ENCODE measurements at regions not wholly inside any gene's neighbourhood (a gene's known extent, or its start where the extent isn't known, plus 50 kb on each side); places are given as distances from the start of the nearest gene placed in this dataset.
A peak's percentile ranks its signal among the peaks of the same experiment; 100 is the strongest.

DNA sequence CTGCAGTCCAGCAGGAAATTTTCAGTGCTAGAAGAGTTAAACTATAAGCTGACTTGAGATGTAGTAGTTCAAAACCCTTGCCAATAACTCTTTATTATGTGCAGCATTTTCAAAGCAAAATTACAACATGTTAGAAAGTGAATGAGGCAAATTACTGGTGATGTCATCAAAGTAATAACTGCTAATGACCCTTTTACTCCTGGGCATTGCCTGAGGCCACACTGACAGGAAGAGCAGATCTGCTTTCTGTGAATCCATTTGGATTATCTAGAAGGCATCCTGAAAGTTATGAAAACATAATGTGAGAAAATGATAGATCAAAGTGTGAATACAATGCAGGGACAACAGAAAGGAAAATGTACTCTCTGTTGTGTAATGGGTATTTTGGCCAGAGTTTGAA lies 139.6 kb upstream of the TRIB2 start:
- DNase-seq: no peak

- no peak for DNase-seq
These were observed 139.0 kb upstream of the TRIB2 start for GRCh38 chr2:12577567-12578253.

- DNase-seq: no peak
These were observed 137.7 kb upstream of the TRIB2 start for GRCh38 chr2:12579018-12579417.

- DNase-seq: no peak
These were observed 132.4 kb upstream of the TRIB2 start for GRCh38 chr2:12584338-12584737.

- DNase-seq: no peak
These were observed 131.0 kb upstream of the TRIB2 start for GRCh38 chr2:12585784-12586183.

DNA sequence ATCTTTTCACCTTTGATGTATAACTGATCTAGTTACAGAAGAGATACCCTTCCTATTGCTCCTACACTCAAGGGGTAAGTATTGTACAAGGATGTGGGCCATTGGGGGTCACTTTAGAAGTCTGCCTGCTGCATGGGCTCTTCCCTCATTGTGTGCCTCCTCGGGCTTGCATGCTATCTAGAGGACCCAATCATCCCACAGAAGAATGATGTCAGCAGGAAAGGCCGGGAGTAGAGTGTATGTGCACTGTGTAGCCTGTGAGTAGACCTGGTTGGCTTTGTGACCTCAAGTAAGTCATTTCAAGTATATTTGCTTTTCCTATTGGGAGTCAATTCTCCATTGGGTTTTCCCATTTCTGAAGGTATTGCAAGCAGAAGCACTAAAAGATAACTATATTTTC lies 129.5 kb upstream of the TRIB2 start:
- DNase-seq: no peak

DNA sequence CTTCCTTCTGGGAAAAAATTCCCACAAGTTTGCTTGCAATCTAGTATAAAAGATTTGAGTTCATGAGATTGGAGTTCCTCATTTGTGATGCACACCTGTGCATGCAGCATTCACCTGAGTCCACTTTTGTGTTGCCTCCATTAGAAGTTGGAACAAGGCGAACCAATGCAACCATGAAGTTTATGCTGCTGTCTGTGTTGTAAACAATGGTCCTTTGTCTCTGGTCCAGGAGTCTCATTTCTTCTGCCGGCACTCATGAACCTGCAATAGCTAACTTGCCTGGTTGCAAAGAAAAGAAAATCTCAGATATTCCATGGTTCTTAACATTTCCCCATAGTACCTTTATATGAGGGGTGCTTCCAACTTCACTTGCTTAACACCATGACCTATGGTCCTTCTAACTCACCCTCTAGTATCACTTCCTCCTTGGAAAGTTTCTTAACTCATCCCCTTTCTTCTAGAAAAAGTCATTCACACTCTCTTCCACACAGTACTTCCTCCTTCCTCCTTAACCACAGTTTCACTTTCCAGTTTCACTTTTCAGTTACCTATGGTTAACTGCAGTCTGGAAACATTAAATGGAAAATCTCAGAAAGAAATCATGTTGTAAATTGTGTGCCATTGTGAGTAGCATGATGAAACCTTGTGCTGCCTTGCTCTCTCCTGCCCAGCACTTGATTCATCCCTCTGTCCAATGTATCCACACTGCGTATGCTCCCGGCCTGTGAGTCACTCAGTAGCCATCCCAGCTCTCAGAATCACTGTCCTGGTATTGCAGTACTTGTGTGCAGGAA lies 128.8 kb upstream of the TRIB2 start:
- DNase-seq: peak; percentile 21

DNA sequence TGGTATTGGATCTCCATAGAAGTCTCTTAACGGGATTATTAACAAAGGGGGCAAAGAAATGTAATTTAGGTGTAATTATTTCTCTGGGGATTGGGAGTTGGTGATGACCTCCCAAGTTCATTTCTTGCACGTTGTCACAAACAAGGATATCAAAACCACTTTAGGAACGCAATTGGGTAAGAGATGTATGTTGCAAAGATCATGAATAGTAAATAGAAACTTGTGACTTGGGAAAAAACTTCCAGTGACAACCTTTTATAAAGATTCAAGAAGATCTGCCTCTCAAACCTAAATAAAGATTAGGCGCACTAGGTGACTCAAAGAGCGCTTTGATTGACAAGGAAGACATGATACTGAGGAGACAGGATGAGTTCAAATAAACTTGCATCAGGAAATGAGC lies 127.8 kb upstream of the TRIB2 start:
- DNase-seq: no peak

- DNase-seq: no peak
These were observed 126.9 kb upstream of the TRIB2 start for GRCh38 chr2:12589802-12590320.

DNA sequence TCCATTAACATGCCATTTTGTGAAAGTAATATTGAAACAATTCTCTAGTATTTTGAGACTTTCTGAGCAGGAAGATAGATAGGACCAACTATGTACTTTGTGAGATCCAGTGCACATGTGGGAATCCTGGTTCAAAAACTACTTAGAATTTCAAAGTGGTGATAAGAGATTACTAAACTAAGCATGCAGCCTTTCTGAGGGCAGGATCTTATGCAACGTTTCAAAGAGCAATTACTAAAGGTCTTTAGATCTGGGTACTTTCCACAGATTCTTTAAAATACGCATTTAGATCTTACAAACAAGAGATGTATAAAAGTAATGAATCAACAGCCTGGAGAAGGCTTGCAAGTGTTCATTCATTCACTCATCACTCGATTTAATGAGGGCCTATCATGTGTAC lies 124.4 kb upstream of the TRIB2 start:
- no peak for DNase-seq

DNA sequence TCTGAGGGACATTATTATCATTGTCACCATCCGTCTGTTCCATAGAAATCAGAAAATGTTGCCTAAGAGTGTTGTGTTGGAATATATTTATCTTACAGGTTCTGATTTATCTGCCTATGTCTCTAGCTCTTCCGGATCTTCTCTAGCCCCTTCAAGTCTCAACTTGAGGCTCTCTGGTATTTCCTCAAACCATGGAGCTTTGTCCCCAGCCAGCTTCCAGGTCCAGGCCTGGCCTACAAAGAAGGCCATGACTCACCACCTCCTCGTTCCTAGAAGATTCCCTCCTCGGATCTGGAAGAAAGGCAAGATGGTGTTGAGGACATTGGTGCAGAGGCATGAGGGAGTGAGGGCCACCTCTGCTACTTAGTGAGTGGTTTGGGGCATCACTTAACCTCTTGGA lies 122.1 kb upstream of the TRIB2 start:
- no peak for DNase-seq

DNA sequence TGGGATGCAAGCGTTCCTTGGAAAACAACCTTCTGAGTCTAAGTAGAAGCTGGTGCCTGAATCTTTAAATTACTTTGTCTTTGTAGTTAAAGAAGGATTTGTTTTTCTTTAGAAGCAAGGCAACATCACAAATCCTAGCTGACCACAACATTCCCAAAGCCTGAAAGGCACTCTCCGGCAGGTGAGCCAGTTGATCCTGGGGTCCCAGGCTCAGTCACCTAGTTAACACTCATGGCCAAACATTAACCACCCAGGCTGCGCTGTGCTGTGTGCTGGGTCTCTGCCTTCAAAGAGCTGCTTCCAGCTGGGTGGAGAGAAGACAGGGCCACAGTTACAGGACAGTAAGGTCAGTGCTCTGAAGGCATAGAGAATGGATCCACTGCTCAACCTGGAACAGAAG lies 120.0 kb upstream of the TRIB2 start:
- no peak for DNase-seq

- no peak for DNase-seq
These were observed 119.1 kb upstream of the TRIB2 start for GRCh38 chr2:12597610-12598009.

DNA sequence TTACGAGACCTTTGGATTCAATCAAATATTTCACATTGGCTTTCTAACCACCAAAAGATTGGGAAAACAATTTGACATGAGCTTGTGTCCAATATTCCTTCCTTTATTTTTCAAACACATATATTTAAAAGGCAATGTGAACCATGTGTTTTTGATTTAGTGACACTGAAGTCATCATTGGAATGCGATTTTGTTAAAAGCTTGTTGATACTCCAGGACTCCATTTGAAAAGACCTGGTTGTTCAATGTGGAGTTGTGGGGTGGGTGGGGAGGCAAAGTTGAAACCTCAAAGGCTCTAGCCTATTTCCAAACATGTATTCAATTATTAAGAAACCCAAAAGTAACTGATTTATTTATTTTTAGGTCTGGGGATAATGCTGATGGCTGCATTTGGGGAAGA lies 114.1 kb upstream of the TRIB2 start:
- no peak for DNase-seq

- no peak for DNase-seq
These were observed 112.9 kb upstream of the TRIB2 start for GRCh38 chr2:12603781-12604295.

GRCh38 chr2:12604341-12604740 lies 112.4 kb upstream of the TRIB2 start:
- DNase-seq: no peak

DNA sequence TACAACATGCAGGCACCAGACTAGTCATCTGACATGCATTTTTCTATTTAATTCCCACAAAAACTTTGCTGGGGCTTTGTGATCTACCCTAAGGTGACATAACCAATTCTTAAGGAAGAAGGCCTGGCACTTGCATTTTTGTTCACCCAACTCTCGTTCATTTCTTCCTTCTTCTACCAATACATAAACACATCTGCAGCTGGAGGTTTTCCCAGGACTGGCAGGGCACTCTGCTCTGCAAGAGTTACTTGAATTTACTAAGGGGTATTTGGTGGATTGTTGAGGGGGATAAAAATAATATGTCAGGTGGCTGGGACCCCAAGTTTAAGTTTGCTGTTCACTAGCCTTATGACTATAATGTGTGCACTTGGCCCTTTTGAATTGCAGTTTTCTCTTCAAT lies 111.4 kb upstream of the TRIB2 start:
- no peak for DNase-seq

GRCh38 chr2:12605936-12606335 lies 110.8 kb upstream of the TRIB2 start:
- no peak for DNase-seq

DNA sequence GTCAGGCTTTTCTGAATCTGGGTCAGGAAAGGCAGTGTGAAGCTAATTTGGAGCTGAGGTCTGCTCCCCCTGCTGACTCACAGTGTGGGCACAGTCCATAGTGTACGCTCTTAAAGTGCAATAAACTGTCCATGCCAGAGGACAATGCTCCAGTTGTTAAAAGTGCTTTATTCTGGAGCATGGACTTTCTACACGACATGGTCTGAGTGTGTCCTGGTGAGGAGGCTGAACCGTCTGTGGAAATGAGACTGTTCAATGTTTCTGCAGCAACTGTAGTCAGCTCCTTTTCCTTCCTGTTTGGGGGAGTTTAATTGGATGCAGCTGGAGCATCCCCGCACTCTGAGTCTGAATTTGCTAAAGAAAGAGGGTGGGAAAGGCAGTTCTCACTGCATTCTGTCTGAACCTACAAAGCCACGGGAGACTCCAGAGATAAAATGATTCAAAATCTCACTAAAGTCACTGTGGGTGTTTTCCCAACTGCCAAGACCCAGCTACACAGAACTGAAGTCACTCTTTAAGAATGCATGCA lies 110.2 kb upstream of the TRIB2 start:
- peak; percentile 27 for DNase-seq

- peak; percentile 17 for DNase-seq
These were observed 108.8 kb upstream of the TRIB2 start for GRCh38 chr2:12607971-12608370.

- no peak for DNase-seq
These were observed 106.4 kb upstream of the TRIB2 start for GRCh38 chr2:12610314-12610713.

DNA sequence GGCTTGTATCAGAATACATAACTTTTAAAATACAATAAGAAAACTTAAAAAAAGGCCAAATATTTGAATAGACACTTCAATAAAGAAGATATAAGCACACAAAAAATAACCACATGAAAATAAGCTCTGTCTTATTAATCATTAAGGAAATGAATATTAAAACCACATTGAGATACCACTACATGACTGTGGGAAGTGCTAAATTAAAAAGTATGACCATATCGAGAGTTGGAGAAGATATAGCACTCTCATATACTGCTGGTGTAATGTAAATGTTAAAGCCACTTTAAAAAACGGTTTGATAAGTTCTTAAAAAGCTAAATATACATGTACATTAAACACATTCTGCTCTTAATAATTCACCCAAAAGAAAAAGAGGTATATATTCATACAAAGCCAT lies 104.6 kb upstream of the TRIB2 start:
- DNase-seq: no peak

DNA sequence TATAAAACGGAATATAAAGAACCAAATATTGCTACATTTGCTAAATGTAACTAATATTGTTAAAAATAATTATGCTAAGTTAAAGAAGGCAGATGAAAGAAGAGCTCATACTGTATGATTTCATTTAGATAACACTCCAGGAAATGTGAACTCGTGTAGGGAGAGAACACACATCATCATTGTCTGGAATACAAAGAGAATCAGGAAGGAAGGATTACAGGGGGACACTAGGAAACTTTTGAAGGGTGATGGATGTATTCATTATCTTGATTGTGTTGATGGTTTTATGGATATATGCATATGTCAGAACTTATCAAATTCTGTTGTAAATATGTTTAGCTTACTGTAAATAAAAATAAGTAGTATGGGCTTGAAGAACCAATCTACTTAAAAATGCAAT lies 104.1 kb upstream of the TRIB2 start:
- DNase-seq: no peak
